ENCODE measurements at regions not wholly inside any gene's neighbourhood (a gene's known extent, or its start where the extent isn't known, plus 50 kb on each side); places are given as distances from the start of the nearest gene placed in this dataset.
"Not testable (repeated sequence)": the region's sequence is repeated elsewhere in the genome, so short reads cannot be mapped to it uniquely, and the experiment has no call there.

- H3K4me3 ChIP-seq (ENCODE audit: low read depth, poor library complexity, severe bottlenecking) = no peak overlapping the region
- TF ChIP-seq CTCF (IDR thresholded peaks at IDR 0.05) = no peak
- WGBS, 2 donors = 63 to 71% methylated on average over 4 of the region's 4 CpGs
- intact Hi-C loops (cut with DNase I; ENCODE audit: low total_unique reads) = no loop called here
- no peak for DNase-seq (ENCODE audit: low spot score in 2 of 2)
Measured at GRCh38 chr19:20470345-20471135, 95.0 kb downstream of the ZNF737 start.

- H3K4me3 ChIP-seq (ENCODE audit: low read depth, poor library complexity, severe bottlenecking); intact Hi-C loops (cut with DNase I; ENCODE audit: low total_unique reads); DNase-seq (ENCODE audit: low spot score in 2 of 2): not testable (repeated sequence)
Measured at GRCh38 chr19:20466638-20466990, 99.0 kb downstream of the ZNF737 start.

GRCh38 chr19:20465922-20466637 lies 99.5 kb downstream of the ZNF737 start:
- H3K4me3 ChIP-seq (ENCODE audit: low read depth, poor library complexity, severe bottlenecking); intact Hi-C loops (cut with DNase I; ENCODE audit: low total_unique reads); DNase-seq (ENCODE audit: low spot score in 2 of 2): not testable (repeated sequence)
- 61 to 62% methylated on average over 5 of the region's 5 CpGs for WGBS, 2 donors

- 68 to 76% methylated on average over 2 of the region's 2 CpGs for WGBS, 2 donors
- intact Hi-C loops (cut with DNase I; ENCODE audit: low total_unique reads) = no loop called here
- H3K4me3 ChIP-seq (ENCODE audit: low read depth, poor library complexity, severe bottlenecking) = no peak overlapping the region
- TF ChIP-seq CTCF (IDR thresholded peaks at IDR 0.05) = no peak
- TF ChIP-seq POLR2A (IDR thresholded peaks at IDR 0.05) = no peak
- no peak for DNase-seq (ENCODE audit: low spot score in 2 of 2)
Measured at GRCh38 chr19:20453425-20453935, 112.1 kb downstream of the ZNF737 start.

- WGBS, 2 donors = 47 to 62% methylated on average over 5 of the region's 5 CpGs
- TF ChIP-seq POLR2A (IDR thresholded peaks at IDR 0.05) (no peak), CTCF (IDR thresholded peaks at IDR 0.05) (no peak)
- intact Hi-C loops (cut with DNase I; ENCODE audit: low total_unique reads) = no loop called here
- no peak overlapping the region for H3K4me3 ChIP-seq (ENCODE audit: low read depth, poor library complexity, severe bottlenecking)
- DNase-seq (ENCODE audit: low spot score in 2 of 2) = no peak
Measured at GRCh38 chr19:20444202-20444885, 121.2 kb downstream of the ZNF737 start.

GRCh38 chr19:20432266-20432842 lies 133.2 kb downstream of the ZNF737 start:
- WGBS, 2 donors = 63 to 71% methylated on average over 4 of the region's 4 CpGs
- H3K4me3 ChIP-seq (ENCODE audit: low read depth, poor library complexity, severe bottlenecking); intact Hi-C loops (cut with DNase I; ENCODE audit: low total_unique reads); DNase-seq (ENCODE audit: low spot score in 2 of 2): not testable (repeated sequence)

GRCh38 chr19:20431826-20432225 lies 133.8 kb downstream of the ZNF737 start:
- TF ChIP-seq POLR2A (IDR thresholded peaks at IDR 0.05) (no peak), CTCF (IDR thresholded peaks at IDR 0.05) (no peak)
- H3K4me3 ChIP-seq (ENCODE audit: low read depth, poor library complexity, severe bottlenecking) = no peak overlapping the region
- 92 to 94% methylated on average over 4 to 5 of the region's 5 CpGs for WGBS, 2 donors
- intact Hi-C loops (cut with DNase I; ENCODE audit: low total_unique reads) = no loop called here
- no peak for DNase-seq (ENCODE audit: low spot score in 2 of 2)

Data from lower leg skin (tissue), 4 donors.